ENCODE measurements at regions not wholly inside any gene's neighbourhood (a gene's known extent, or its start where the extent isn't known, plus 50 kb on each side); places are given as distances from the start of the nearest gene placed in this dataset.
"Not testable (repeated sequence)": the region's sequence is repeated elsewhere in the genome, so short reads cannot be mapped to it uniquely, and the experiment has no call there.

- no peak overlapping the region for H3K4me3 ChIP-seq (ENCODE audit: insufficient read depth, low read depth, low read length)
- H3K27me3 ChIP-seq (ENCODE audit: control insufficient read depth, insufficient read depth, low read length, poor library complexity, severe bottlenecking), result no peaks in the 10 kb centered on the region
- 60 to 63% methylated on average over 3 of the region's 3 CpGs for WGBS, 2 experiments
Observed at GRCh38 chr9:24931894-24932293, 386.2 kb upstream of the IZUMO3 start.

GRCh38 chr9:24912767-24913166 is 367.1 kb upstream of the IZUMO3 start:
- Histone ChIP-seq H3K27ac (ENCODE audit: insufficient read depth, low read depth, low read length, poor library complexity, severe bottlenecking) (no peak overlapping the region), H3K36me3 (ENCODE audit: control insufficient read depth, insufficient read depth, low read length) (no peaks in the 10 kb centered on the region), H3K9me3 (ENCODE audit: control insufficient read depth, low read length) (no peaks in the 10 kb centered on the region), H3K27me3 (ENCODE audit: control insufficient read depth, insufficient read depth, low read length, poor library complexity, severe bottlenecking) (no peaks in the 10 kb centered on the region), H3K4me1 (ENCODE audit: control insufficient read depth, insufficient read depth, low read length) (no peaks in the 10 kb centered on the region), H3K4me3 (ENCODE audit: insufficient read depth, low read depth, low read length) (no peak overlapping the region)

More at GRCh38 chr9:24931894-24932293, 386.2 kb upstream of the IZUMO3 start:
- Histone ChIP-seq H3K36me3 (ENCODE audit: control insufficient read depth, insufficient read depth, low read length) (no peaks in the 10 kb centered on the region), H3K9me3 (ENCODE audit: control insufficient read depth, low read length) (no peaks in the 10 kb centered on the region), H3K27ac (ENCODE audit: insufficient read depth, low read depth, low read length, poor library complexity, severe bottlenecking) (no peak overlapping the region), H3K4me1 (ENCODE audit: control insufficient read depth, insufficient read depth, low read length) (no peaks in the 10 kb centered on the region)

DNA sequence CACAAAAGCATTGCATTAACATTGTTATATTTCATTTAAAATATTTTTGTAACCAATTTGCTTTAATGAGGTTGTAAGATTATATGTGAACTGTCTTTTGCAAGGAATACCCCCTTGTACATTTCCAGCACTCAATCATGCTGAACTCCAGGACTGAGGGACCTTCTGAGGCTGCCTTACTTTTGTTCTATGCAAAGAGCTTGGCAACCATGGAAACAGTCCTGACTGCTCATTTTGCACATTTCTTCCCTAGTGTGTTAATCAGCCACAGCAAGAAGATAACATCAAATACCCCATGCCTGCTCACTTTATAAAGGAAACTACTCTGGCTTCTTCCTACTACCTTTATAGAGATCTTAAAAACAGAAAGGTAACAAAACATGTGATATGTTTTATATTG is 355.6 kb upstream of the IZUMO3 start:
- H3K36me3 ChIP-seq (ENCODE audit: control insufficient read depth, insufficient read depth, low read length), result no peaks in the 10 kb centered on the region
- no peak overlapping the region for H3K4me3 ChIP-seq (ENCODE audit: insufficient read depth, low read depth, low read length)
- no peaks in the 10 kb centered on the region for H3K9me3 ChIP-seq (ENCODE audit: control insufficient read depth, low read length)
- no peaks in the 10 kb centered on the region for H3K27me3 ChIP-seq (ENCODE audit: control insufficient read depth, insufficient read depth, low read length, poor library complexity, severe bottlenecking)
- H3K4me1 ChIP-seq (ENCODE audit: control insufficient read depth, insufficient read depth, low read length), result no peaks in the 10 kb centered on the region
- no peak overlapping the region for H3K27ac ChIP-seq (ENCODE audit: insufficient read depth, low read depth, low read length, poor library complexity, severe bottlenecking)

- H3K4me1 ChIP-seq (ENCODE audit: control insufficient read depth, insufficient read depth, low read length), result no peaks in the 10 kb centered on the region
- no peaks in the 10 kb centered on the region for H3K27me3 ChIP-seq (ENCODE audit: control insufficient read depth, insufficient read depth, low read length, poor library complexity, severe bottlenecking)
- H3K9me3 ChIP-seq (ENCODE audit: control insufficient read depth, low read length), result no peaks in the 10 kb centered on the region
- H3K4me3 ChIP-seq (ENCODE audit: insufficient read depth, low read depth, low read length), result no peak overlapping the region
- H3K27ac ChIP-seq (ENCODE audit: insufficient read depth, low read depth, low read length, poor library complexity, severe bottlenecking), result no peak overlapping the region
- no peaks in the 10 kb centered on the region for H3K36me3 ChIP-seq (ENCODE audit: control insufficient read depth, insufficient read depth, low read length)
Observed at GRCh38 chr9:24900179-24900578, 354.5 kb upstream of the IZUMO3 start.

GRCh38 chr9:24899463-24899862 is 353.8 kb upstream of the IZUMO3 start:
- 89 to 97% methylated on average over 3 to 4 of the region's 4 CpGs for WGBS, 2 experiments
- no peaks in the 10 kb centered on the region for H3K4me1 ChIP-seq (ENCODE audit: control insufficient read depth, insufficient read depth, low read length)
- H3K27me3 ChIP-seq (ENCODE audit: control insufficient read depth, insufficient read depth, low read length, poor library complexity, severe bottlenecking), result no peaks in the 10 kb centered on the region
- no peaks in the 10 kb centered on the region for H3K36me3 ChIP-seq (ENCODE audit: control insufficient read depth, insufficient read depth, low read length)
- no peak overlapping the region for H3K27ac ChIP-seq (ENCODE audit: insufficient read depth, low read depth, low read length, poor library complexity, severe bottlenecking)
- no peaks in the 10 kb centered on the region for H3K9me3 ChIP-seq (ENCODE audit: control insufficient read depth, low read length)
- H3K4me3 ChIP-seq (ENCODE audit: insufficient read depth, low read depth, low read length), result no peak overlapping the region

DNA sequence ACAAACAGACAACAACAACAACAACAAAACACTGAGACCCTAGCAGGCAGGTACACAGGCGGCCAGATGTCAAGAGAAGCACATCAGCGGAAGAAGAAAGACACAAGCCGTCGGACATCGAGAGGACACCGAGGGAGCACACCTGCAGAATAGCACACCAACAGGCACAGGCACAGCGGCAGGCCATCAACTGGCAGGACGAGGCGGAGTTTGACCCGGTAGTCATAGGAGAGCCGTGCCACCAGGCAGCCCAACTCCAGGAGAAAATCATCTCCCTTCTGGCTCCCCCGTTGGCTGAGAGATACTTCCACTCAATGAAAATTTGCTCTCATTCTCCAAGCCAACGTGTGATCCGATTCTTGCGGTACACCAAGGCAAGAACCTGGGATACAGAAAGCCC is 352.1 kb upstream of the IZUMO3 start:
- H3K4me3 ChIP-seq (ENCODE audit: insufficient read depth, low read depth, low read length), result no peak overlapping the region
- H3K27ac ChIP-seq (ENCODE audit: insufficient read depth, low read depth, low read length, poor library complexity, severe bottlenecking), result no peak overlapping the region
- H3K9me3 ChIP-seq (ENCODE audit: control insufficient read depth, low read length), result no peaks in the 10 kb centered on the region
- H3K4me1 ChIP-seq (ENCODE audit: control insufficient read depth, insufficient read depth, low read length), result no peaks in the 10 kb centered on the region
- H3K27me3 ChIP-seq (ENCODE audit: control insufficient read depth, insufficient read depth, low read length, poor library complexity, severe bottlenecking), result no peaks in the 10 kb centered on the region
- WGBS, 2 experiments, result 95% methylated on average over 15 of the region's 15 CpGs
- no peaks in the 10 kb centered on the region for H3K36me3 ChIP-seq (ENCODE audit: control insufficient read depth, insufficient read depth, low read length)

GRCh38 chr9:24881361-24881760 is 335.7 kb upstream of the IZUMO3 start:
- H3K27me3 ChIP-seq (ENCODE audit: control insufficient read depth, insufficient read depth, low read length, poor library complexity, severe bottlenecking), result no peaks in the 10 kb centered on the region
- H3K27ac ChIP-seq (ENCODE audit: insufficient read depth, low read depth, low read length, poor library complexity, severe bottlenecking), result no peak overlapping the region
- H3K36me3 ChIP-seq (ENCODE audit: control insufficient read depth, insufficient read depth, low read length), result no peaks in the 10 kb centered on the region
- WGBS, 2 experiments, result 53 to 77% methylated on average over 2 to 3 of the region's 3 CpGs
- H3K4me3 ChIP-seq (ENCODE audit: insufficient read depth, low read depth, low read length), result no peak overlapping the region
- no peaks in the 10 kb centered on the region for H3K9me3 ChIP-seq (ENCODE audit: control insufficient read depth, low read length)
- no peaks in the 10 kb centered on the region for H3K4me1 ChIP-seq (ENCODE audit: control insufficient read depth, insufficient read depth, low read length)

DNA sequence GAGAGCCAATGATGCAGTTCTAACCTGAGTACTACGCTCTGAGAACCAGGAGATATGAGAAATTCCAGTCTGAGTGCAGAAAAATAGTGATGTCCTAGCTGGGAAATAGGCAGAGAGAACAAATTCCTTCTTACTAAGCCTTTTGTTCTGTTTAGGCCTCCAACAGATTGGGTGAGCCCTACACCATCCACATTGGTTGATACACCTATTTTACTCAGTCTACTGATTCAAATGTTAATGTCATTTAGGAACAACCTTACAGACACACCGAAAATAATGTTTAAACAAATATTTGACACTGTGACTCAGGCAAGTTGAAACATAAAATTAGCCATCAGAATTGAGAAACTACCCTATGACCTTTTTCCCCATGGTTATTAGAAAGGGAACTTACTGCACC is 333.9 kb upstream of the IZUMO3 start:
- no peaks in the 10 kb centered on the region for H3K9me3 ChIP-seq (ENCODE audit: control insufficient read depth, low read length)
- H3K4me3 ChIP-seq (ENCODE audit: insufficient read depth, low read depth, low read length), result no peak overlapping the region
- no peaks in the 10 kb centered on the region for H3K27me3 ChIP-seq (ENCODE audit: control insufficient read depth, insufficient read depth, low read length, poor library complexity, severe bottlenecking)
- no peaks in the 10 kb centered on the region for H3K4me1 ChIP-seq (ENCODE audit: control insufficient read depth, insufficient read depth, low read length)
- WGBS, 2 experiments, result 83 to 93% methylated on average over 2 of the region's 2 CpGs
- no peak overlapping the region for H3K27ac ChIP-seq (ENCODE audit: insufficient read depth, low read depth, low read length, poor library complexity, severe bottlenecking)
- no peaks in the 10 kb centered on the region for H3K36me3 ChIP-seq (ENCODE audit: control insufficient read depth, insufficient read depth, low read length)

DNA sequence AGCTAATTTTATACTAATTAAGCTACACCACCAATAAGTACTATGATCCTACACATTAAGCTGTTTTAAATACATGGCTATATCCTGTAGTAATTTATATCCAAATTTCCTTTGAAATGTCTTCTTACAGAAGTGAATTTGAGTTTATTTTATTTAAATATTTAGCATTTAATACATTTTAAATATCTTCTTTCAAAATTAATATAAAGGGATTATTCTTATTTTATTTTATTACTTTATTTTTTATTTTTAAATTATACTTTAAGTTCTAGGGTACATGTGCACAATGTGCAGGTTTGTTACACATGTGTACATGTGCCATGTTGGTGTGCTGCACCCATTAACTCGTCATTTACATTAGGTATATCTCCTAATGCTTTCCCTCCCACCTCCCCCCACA is 310.9 kb upstream of the IZUMO3 start:
- 100% methylated on average over 1 of the region's 1 CpG for WGBS, 2 experiments
- not testable (repeated sequence) for H3K27ac ChIP-seq (ENCODE audit: insufficient read depth, low read depth, low read length, poor library complexity, severe bottlenecking); H3K4me1 ChIP-seq (ENCODE audit: control insufficient read depth, insufficient read depth, low read length); H3K36me3 ChIP-seq (ENCODE audit: control insufficient read depth, insufficient read depth, low read length); H3K9me3 ChIP-seq (ENCODE audit: control insufficient read depth, low read length); H3K4me3 ChIP-seq (ENCODE audit: insufficient read depth, low read depth, low read length); H3K27me3 ChIP-seq (ENCODE audit: control insufficient read depth, insufficient read depth, low read length, poor library complexity, severe bottlenecking)

DNA sequence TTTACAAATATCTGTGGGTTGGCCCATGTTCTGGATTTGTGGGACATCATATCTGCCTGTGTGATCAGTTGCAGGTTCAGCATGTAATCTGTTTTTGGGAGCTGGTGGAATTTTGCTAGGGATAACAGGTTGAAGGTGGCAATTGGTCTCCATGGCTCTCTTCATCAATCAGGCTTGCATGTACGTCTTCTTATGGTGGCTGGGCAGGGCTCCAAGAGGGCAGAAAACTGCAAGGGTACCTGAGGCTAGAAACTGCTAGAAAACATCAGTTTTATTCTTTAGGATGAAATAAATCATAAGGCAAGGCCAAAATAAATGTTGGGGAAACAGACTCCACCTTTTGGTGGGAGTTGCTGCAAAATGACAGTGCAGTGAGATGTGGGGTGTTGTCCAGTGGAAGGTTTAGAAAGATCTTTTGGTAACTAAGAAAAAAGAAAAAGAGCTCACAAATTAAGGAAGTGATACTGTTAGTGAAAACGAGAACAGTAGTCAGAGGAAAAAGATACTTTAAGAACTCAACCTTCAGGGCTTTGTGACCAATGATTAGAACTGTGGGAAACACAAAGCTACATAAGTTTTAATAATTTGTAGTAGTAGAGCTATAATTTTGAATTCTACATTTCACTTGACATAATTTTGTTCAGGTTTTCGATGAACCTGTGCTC is 300.7 kb upstream of the IZUMO3 start:
- Histone ChIP-seq H3K4me1 (ENCODE audit: control insufficient read depth, insufficient read depth, low read length) (no peaks in the 10 kb centered on the region), H3K36me3 (ENCODE audit: control insufficient read depth, insufficient read depth, low read length) (no peaks in the 10 kb centered on the region), H3K27ac (ENCODE audit: insufficient read depth, low read depth, low read length, poor library complexity, severe bottlenecking) (no peak overlapping the region), H3K9me3 (ENCODE audit: control insufficient read depth, low read length) (no peaks in the 10 kb centered on the region), H3K4me3 (ENCODE audit: insufficient read depth, low read depth, low read length) (no peak overlapping the region), H3K27me3 (ENCODE audit: control insufficient read depth, insufficient read depth, low read length, poor library complexity, severe bottlenecking) (no peaks in the 10 kb centered on the region)
- 93 to 97% methylated on average over 3 of the region's 3 CpGs for WGBS, 2 experiments

GRCh38 chr9:24844217-24844616 is 298.5 kb upstream of the IZUMO3 start:
- 96 to 100% methylated on average over 2 of the region's 2 CpGs for WGBS, 2 experiments
- H3K9me3 ChIP-seq (ENCODE audit: control insufficient read depth, low read length), result no peaks in the 10 kb centered on the region
- no peak overlapping the region for H3K27ac ChIP-seq (ENCODE audit: insufficient read depth, low read depth, low read length, poor library complexity, severe bottlenecking)
- no peak overlapping the region for H3K4me3 ChIP-seq (ENCODE audit: insufficient read depth, low read depth, low read length)
- no peaks in the 10 kb centered on the region for H3K27me3 ChIP-seq (ENCODE audit: control insufficient read depth, insufficient read depth, low read length, poor library complexity, severe bottlenecking)
- H3K4me1 ChIP-seq (ENCODE audit: control insufficient read depth, insufficient read depth, low read length), result no peaks in the 10 kb centered on the region
- no peaks in the 10 kb centered on the region for H3K36me3 ChIP-seq (ENCODE audit: control insufficient read depth, insufficient read depth, low read length)

All from ectodermal cell (in vitro differentiated cells).